GM12892 (cell line): ENCODE measurements at regions not wholly inside any gene's neighbourhood (a gene's known extent, or its start where the extent isn't known, plus 50 kb on each side); places are given as distances from the start of the nearest gene placed in this dataset.

ENCODE experiments used
- POLR2A ChIP-seq: IDR thresholded peaks from 2 replicates; pipeline ENCODE4 v1.6.1; 2011; ENCODE audit warnings: low read depth, low read length, control low read depth
- POLR2AphosphoS5 ChIP-seq: IDR thresholded peaks from 2 replicates; pipeline ENCODE4 v1.6.1; 2011; ENCODE audit warnings: low read depth, low read length, control low read depth
- TAF1 ChIP-seq: IDR thresholded peaks from 2 replicates; pipeline ENCODE4 v1.6.1; 2011; ENCODE audit warnings: low read depth, mild to moderate bottlenecking, control low read depth, low read length, borderline replicate concordance

GRCh38 chr22:47445212-47445611, 682.8 kb downstream of the TBC1D22A start:
- TF ChIP-seq TAF1 = no peak
- no peak for TF ChIP-seq POLR2AphosphoS5
- no peak for TF ChIP-seq POLR2A
